GM23248 (cell line): ENCODE measurements at regions not wholly inside any gene's neighbourhood (a gene's known extent, or its start where the extent isn't known, plus 50 kb on each side); places are given as distances from the start of the nearest gene placed in this dataset.
"Not testable (repeated sequence)": the region's sequence is repeated elsewhere in the genome, so short reads cannot be mapped to it uniquely, and the experiment has no call there.

Experiments
- DNase-seq: peaks from one replicate; pipeline ENCODE4 v3.0.0-alpha.2; 2015
- H2AFZ ChIP-seq: fragments of 200-600 bp; sonication (generic); 2 replicates; pipeline ENCODE4 v1.6.1; 2016; ENCODE audit warnings: antibody characterized with exemption
- H3F3A ChIP-seq: fragments of 200-600 bp; sonication (generic); 2 replicates; pipeline ENCODE4 v1.6.1; 2016; ENCODE audit warnings: mild to moderate bottlenecking, antibody characterized with exemption, mixed run types; ENCODE audit not compliant: insufficient read depth
- H3K27ac ChIP-seq: fragments of 200-600 bp; sonication (generic); 2 replicates; pipeline ENCODE4 v1.5.1; 2016; ENCODE audit warnings: mild to moderate bottlenecking
- H3K27me3 ChIP-seq: fragments of 200-600 bp; sonication (generic); replicated peaks from 2 replicates; pipeline ENCODE4 v1.6.1; 2016; ENCODE audit warnings: mild to moderate bottlenecking; ENCODE audit not compliant: insufficient read depth
- H3K36me3 ChIP-seq: fragments of 200-600 bp; sonication (generic); 2 replicates; pipeline ENCODE4 v1.6.1; 2016; ENCODE audit warnings: low read depth, mild to moderate bottlenecking
- H3K4me1 ChIP-seq: fragments of 200-600 bp; sonication (generic); 2 replicates; pipeline ENCODE4 v1.6.1; 2016; ENCODE audit warnings: mild to moderate bottlenecking; ENCODE audit not compliant: insufficient read depth
- H3K4me2 ChIP-seq: fragments of 200-600 bp; sonication (generic); one replicate; pipeline ENCODE4 v1.6.1; 2016; ENCODE audit warnings: mild to moderate bottlenecking; ENCODE audit not compliant: unreplicated experiment
- H3K4me3 ChIP-seq: fragments of 200-600 bp; sonication (generic); 2 replicates; pipeline ENCODE4 v1.5.1; 2016; ENCODE audit warnings: mild to moderate bottlenecking
- H3K79me2 ChIP-seq: fragments of 200-600 bp; sonication (generic); 2 replicates; pipeline ENCODE4 v1.6.1; 2016; ENCODE audit warnings: mild to moderate bottlenecking; ENCODE audit not compliant: insufficient read depth
- H3K9ac ChIP-seq: fragments of 200-600 bp; sonication (generic); 2 replicates; pipeline ENCODE4 v1.6.1; 2016; ENCODE audit warnings: mild to moderate bottlenecking
- H3K9me2 ChIP-seq: fragments of 200-600 bp; sonication (generic); 2 replicates; pipeline ENCODE4 v1.6.1; 2016; ENCODE audit warnings: mixed run types, mild to moderate bottlenecking, moderate library complexity; ENCODE audit not compliant: insufficient read depth
- H3K9me3 ChIP-seq: fragments of 200-600 bp; sonication (generic); one replicate; pipeline ENCODE4 v1.6.1; 2017; ENCODE audit warnings: low read depth
- H4K20me1 ChIP-seq: fragments of 200-600 bp; sonication (generic); 2 replicates; pipeline ENCODE4 v1.6.0; 2016; ENCODE audit not compliant: insufficient read depth
- WGBS, 2 experiments: methylation state at CpG; one replicate each; pipeline ENCODE4 v1.1.6; 2015 to 2017; ENCODE audit warnings: low lambda C conversion rate in 2 of 2, low coverage in 1 of 2; ENCODE audit errors: missing lambda C conversion rate in 2 of 2; 5-methylcytosine and 5-hydroxymethylcytosine counted together
- in situ Hi-C: fragments of 300-500 bp; cut with MboI; formaldehyde crosslinking; loops from 2 replicates; pipeline ENCODE4 v1.15.0; 2020

DNA sequence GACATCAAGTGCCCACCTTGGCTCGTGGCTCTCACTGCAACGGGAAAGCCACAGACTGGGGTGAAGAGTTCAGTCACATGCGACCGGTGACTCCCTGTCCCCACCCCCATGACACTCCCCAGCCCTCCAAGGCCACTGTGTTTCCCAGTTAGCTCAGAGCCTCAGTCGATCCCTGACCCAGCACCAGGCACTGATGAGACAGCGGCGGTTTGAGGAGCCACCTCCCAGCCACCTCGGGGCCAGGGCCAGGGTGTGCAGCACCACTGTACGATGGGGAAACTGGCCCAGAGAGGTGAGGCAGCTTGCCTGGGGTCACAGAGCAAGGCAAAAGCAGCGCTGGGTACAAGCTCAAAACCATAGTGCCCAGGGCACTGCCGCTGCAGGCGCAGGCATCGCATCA lies 266.0 kb downstream of the OR4F29 start:
- H3K27me3 ChIP-seq, H3F3A ChIP-seq, H3K4me1 ChIP-seq, DNase-seq, H3K4me2 ChIP-seq, in situ Hi-C loops, H3K9ac ChIP-seq, H3K27ac ChIP-seq, H3K79me2 ChIP-seq, H2AFZ ChIP-seq, H3K36me3 ChIP-seq, H3K9me3 ChIP-seq, H3K4me3 ChIP-seq, H3K9me2 ChIP-seq, H4K20me1 ChIP-seq: not testable (repeated sequence)
- 89 to 91% methylated on average over 4 to 5 of the region's 13 CpGs for WGBS, 2 experiments

GRCh38 chr1:184336-184686 lies 267.2 kb downstream of the OR4F29 start:
- H3K4me1 ChIP-seq, H3K4me3 ChIP-seq, DNase-seq, H4K20me1 ChIP-seq, H3K9me2 ChIP-seq, H3K4me2 ChIP-seq, H3K79me2 ChIP-seq, H2AFZ ChIP-seq, H3K27ac ChIP-seq, H3K9me3 ChIP-seq, H3F3A ChIP-seq, H3K36me3 ChIP-seq, H3K9ac ChIP-seq, H3K27me3 ChIP-seq, in situ Hi-C loops: not testable (repeated sequence)
- 0% methylated on average over 1 of the region's 3 CpGs for WGBS, 2 experiments

GRCh38 chr1:183620-184335 lies 267.7 kb downstream of the OR4F29 start:
- H3K4me3 ChIP-seq, H3K9me3 ChIP-seq, in situ Hi-C loops, DNase-seq, H3K4me1 ChIP-seq, H3K9me2 ChIP-seq, H2AFZ ChIP-seq, H3K9ac ChIP-seq, H3K27ac ChIP-seq, H3K79me2 ChIP-seq, H3K27me3 ChIP-seq, H4K20me1 ChIP-seq, H3F3A ChIP-seq, H3K4me2 ChIP-seq, H3K36me3 ChIP-seq: not testable (repeated sequence)
- WGBS, 2 experiments = 78% methylated on average over 8 to 10 of the region's 13 CpGs

DNA sequence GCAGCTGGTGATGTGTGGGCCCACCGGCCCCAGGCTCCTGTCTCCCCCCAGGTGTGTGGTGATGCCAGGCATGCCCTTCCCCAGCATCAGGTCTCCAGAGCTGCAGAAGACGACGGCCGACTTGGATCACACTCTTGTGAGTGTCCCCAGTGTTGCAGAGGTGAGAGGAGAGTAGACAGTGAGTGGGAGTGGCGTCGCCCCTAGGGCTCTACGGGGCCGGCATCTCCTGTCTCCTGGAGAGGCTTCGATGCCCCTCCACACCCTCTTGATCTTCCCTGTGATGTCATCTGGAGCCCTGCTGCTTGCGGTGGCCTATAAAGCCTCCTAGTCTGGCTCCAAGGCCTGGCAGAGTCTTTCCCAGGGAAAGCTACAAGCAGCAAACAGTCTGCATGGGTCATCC lies 268.4 kb downstream of the OR4F29 start:
- DNase-seq, H3K36me3 ChIP-seq, H3K9me3 ChIP-seq, H2AFZ ChIP-seq, H3K27me3 ChIP-seq, H3K4me2 ChIP-seq, H3K4me3 ChIP-seq, H3F3A ChIP-seq, H3K79me2 ChIP-seq, in situ Hi-C loops, H3K9me2 ChIP-seq, H3K9ac ChIP-seq, H3K4me1 ChIP-seq, H3K27ac ChIP-seq, H4K20me1 ChIP-seq: not testable (repeated sequence)
- 66 to 84% methylated on average over 4 to 9 of the region's 10 CpGs for WGBS, 2 experiments

DNA sequence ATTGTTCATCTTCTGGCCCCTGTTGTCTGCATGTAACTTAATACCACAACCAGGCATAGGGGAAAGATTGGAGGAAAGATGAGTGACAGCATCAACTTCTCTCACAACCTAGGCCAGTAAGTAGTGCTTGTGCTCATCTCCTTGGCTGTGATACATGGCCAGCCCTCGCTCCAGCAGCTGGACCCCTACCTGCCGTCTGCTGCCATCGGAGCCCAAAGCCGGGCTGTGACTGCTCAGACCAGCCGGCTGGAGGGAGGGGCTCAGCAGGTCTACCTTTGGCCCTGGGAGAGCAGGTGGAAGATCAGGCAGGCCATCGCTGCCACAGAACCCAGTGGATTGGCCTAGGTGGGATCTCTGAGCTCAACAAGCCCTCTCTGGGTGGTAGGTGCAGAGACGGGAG lies 268.8 kb downstream of the OR4F29 start:
- H3K79me2 ChIP-seq, H3K9me3 ChIP-seq, in situ Hi-C loops, H3K27ac ChIP-seq, H3K4me3 ChIP-seq, H3K4me2 ChIP-seq, H3K27me3 ChIP-seq, H3K4me1 ChIP-seq, H3K9me2 ChIP-seq, H3K36me3 ChIP-seq, H3F3A ChIP-seq, H4K20me1 ChIP-seq, H2AFZ ChIP-seq, H3K9ac ChIP-seq, DNase-seq: not testable (repeated sequence)
- 88 to 90% methylated on average over 6 of the region's 7 CpGs for WGBS, 2 experiments

DNA sequence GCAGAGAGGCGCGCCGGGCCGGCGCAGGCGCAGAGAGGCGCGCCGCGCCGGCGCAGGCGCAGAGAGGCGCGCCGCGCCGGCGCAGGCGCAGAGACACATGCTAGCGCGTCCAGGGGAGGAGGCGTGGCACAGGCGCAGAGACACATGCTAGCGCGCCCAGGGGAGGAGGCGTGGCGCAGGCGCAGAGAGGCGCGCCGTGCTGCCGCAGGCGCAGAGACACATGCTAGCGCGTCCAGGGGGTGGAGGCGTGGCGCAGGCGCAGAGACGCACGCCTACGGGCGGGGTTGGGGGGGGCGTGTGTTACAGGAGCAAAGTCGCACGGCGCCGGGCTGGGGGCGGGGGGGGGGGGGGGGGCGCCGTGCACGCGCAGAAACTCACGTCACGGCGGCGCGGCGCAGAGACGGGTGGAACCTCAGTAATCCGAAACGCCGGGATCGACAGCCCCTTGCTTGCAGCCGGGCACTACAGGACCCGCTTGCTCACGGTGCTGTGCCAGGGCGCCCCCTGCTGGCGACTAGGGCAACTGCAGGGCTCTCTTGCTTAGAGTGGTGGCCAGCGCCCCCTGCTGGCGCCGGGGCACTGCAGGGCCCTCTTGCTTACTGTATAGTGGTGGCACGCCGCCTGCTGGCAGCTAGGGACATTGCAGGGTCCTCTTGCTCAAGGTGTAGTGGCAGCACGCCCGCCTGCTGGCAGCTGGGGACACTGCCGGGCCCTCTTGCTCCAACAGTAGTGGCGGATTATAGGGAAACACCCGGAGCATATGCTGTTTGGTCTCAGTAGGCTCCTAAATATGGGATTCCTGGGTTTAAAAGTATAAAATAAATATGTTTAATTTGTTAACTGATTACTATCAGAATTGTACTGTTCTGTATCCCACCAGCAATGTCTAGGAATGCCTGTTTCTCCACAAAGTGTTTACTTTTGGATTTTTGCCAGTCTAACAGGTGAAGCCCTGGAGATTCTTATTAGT lies 269.9 kb downstream of the OR4F29 start:
- in situ Hi-C loops = not testable (repeated sequence)
- WGBS, 2 experiments = 79 to 83% methylated on average over 9 to 60 of the region's 79 CpGs
- peak; percentile 77 for DNase-seq

DNA sequence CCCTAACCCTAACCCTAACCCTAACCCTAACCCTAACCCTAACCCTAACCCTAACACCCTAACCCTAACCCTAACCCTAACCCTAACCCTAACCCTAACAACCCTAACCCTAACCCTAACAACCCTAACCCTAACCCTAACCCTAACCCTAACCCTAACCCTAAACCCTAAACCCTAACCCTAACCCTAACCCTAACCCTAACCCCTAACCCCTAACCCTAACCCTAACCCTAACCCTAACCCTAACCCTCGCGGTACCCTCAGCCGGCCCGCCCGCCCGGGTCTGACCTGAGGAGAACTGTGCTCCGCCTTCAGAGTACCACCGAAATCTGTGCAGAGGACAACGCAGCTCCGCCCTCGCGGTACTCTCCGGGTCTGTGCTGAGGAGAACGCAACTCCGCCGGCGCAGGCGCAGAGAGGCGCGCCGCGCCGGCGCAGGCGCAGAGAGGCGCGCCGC lies 270.7 kb downstream of the OR4F29 start:
- H3K4me2 ChIP-seq, H3K4me1 ChIP-seq, H3F3A ChIP-seq, H3K9me3 ChIP-seq, H3K9me2 ChIP-seq, H3K4me3 ChIP-seq, H4K20me1 ChIP-seq, H2AFZ ChIP-seq, H3K27me3 ChIP-seq, in situ Hi-C loops, H3K36me3 ChIP-seq, H3K27ac ChIP-seq, H3K9ac ChIP-seq, H3K79me2 ChIP-seq: not testable (repeated sequence)
- DNase-seq = peak; percentile 34
- 88% methylated on average over 14 to 28 of the region's 28 CpGs for WGBS, 2 experiments

More for the DNA sequence above, 269.9 kb downstream of the OR4F29 start:
- H3K9me2 ChIP-seq, H3K27me3 ChIP-seq, H2AFZ ChIP-seq, H3K4me2 ChIP-seq, H3K9ac ChIP-seq, H3F3A ChIP-seq, H3K9me3 ChIP-seq, H3K36me3 ChIP-seq, H4K20me1 ChIP-seq, H3K79me2 ChIP-seq, H3K27ac ChIP-seq, H3K4me3 ChIP-seq, H3K4me1 ChIP-seq: not testable (repeated sequence)
